Heart left ventricle (tissue), 13 donors: ENCODE measurements at regions not wholly inside any gene's neighbourhood (a gene's known extent, or its start where the extent isn't known, plus 50 kb on each side); places are given as distances from the start of the nearest gene placed in this dataset.

Experiments
- CTCF ChIP-seq, 12 donors: fragments of 200-600 bp; sonication (generic) in 4 of 12; IDR thresholded peaks; one replicate each; pipeline versions ENCODE4 v1.5.0 to v1.8.0; 2018 to 2022; ENCODE audit warnings: antibody characterized with exemption in 12 of 12, mild to moderate bottlenecking in 5 of 12
- POLR2A ChIP-seq, 2 donors: fragments of 450-650 bp; IDR thresholded peaks; one replicate each; pipeline ENCODE4 v1.6.1; 2017; ENCODE audit warnings: antibody characterized with exemption in 2 of 2, mild to moderate bottlenecking in 2 of 2, moderate library complexity in 2 of 2
- donor health status: ischemic (EF 13 %, LVEDD 7.1; RV severe dilation, severe dysfunction).
- donor health status: DM: no; HTN: yes; CAD: no.
- donor health status: DM: no; HTN: no; CAD: no.
- donor health status: ischemic (EF 25% LVEDD 6.9; RV normal size, moderate dysfunction).
- donor health status: ischemic (EF 25% LVEDD 5.7; RV mildly dilated, moderate dysfunction).
- donor health status: ischemic (EF 35%, LVEDD 5.7; RV mildly dilated, moderate dysfunction).
- donor health status: nonischemic (EF 11% LVEDD 7.7; RV severe dilation, severe dysfunction).
- donor health status: DM: yes; HTN: yes; CAD: no.
- donor health status: PGD.
- donor health status: ischemic (EF 29% LVEDD 5.4; RV normal size, mild dysfunction).
- donor health status: nonischemic (EF 23%, LVEDD 6.1; RV moderate dilation, normal function).

- TF ChIP-seq CTCF (IDR thresholded peaks at IDR 0.05): no peak
- no peak for TF ChIP-seq POLR2A (IDR thresholded peaks at IDR 0.05)
These were observed 173.7 kb downstream of the CAND1 start for GRCh38 chr12:67442896-67443295.
